Medulla oblongata (tissue), 1 donor: ENCODE measurements at regions not wholly inside any gene's neighbourhood (a gene's known extent, or its start where the extent isn't known, plus 50 kb on each side); places are given as distances from the start of the nearest gene placed in this dataset.
"Not testable (repeated sequence)": the region's sequence is repeated elsewhere in the genome, so short reads cannot be mapped to it uniquely, and the experiment has no call there.

Source experiments
- DNase-seq: peaks from one replicate; pipeline ENCODE4 v3.0.0-alpha.2; 2015; ENCODE audit errors: extremely low spot score

DNA sequence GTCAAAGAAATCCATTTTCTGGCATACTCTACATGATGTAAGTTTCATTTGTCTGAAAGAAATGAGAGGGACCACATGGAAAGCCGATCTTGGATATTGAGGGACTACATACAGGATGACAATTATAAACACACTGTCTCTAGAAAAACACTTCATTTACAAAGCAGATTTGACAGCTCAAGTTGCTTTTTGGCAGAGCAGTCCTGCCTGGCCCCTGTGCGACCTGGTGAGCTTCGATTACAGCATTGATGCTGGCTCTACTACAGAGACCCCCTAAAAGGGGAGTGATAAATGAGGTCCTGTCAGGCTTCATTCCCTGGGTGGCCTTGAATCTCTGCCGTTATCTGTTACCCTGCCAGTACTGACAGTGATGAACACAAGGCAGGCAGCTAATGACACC is 215.2 kb upstream of the NOCT start:
- DNase-seq: no peak

DNA sequence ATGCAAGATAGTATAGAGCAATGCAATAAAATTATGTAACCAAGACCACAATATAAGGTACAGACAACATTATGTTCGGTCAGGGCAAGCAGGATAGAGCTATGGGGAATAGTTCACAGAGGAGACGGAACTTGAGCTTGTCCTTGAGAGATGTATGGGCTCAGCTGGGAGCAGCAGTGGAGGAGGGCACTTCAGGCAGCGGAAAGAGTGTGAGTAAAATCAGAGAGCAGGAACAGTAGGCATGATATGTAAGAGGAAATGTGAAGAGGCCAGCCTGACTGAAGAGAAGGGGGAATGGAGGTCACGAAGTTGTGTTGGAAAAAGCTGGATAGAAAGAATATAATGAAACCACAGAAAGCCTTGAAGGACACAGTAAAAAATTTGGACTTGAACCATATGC is 217.2 kb upstream of the NOCT start:
- no peak for DNase-seq

DNA sequence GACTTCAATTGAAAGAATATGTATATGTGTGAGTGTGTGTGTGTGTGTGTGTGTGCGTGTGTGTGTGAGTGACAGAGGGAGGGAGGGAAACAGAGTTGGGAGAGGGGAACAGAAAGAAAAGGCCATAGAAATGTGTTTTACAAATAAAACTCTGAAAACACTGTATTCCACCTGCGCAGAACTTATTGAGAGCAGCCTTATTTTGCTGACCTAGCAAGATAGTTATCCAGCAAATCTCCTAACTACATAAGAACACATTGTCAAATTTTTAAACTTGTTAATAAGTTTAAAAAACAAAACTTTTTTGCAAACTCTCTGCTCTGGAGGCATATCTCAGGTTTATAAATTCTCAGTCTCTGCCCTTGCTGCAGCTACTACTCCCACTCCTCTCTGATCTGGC is 217.9 kb upstream of the NOCT start:
- DNase-seq: no peak

- DNase-seq: no peak
These were observed 218.8 kb upstream of the NOCT start for GRCh38 chr4:138796761-138797160.

DNA sequence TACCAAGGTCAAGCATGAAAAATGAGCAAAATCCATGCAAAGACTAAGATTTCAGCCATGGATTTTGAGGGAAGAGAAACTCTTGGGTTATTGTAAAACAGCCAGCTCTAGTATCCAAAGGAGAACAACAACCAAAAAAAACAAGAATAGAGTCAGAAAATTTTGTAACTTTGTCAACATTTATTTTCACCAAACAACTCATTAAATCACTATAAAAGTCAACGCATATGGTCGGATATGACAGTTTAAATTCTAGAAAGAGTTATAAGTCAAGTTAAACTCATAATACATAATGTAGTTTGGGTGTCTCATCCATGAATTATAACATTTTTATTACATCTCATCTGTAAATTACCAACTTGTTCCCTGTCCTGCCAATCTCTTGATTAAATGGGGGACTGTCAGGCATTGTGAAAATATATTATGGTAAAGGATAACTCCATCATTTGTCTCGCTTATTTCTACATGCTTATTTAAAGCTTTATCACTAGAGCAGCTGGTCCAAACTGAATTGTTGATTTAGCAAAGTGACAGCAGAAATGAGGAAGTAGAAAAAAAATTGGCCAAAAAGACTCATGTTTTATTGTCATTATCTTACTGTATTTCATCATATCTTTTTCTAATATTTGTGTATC is 224.8 kb upstream of the NOCT start:
- DNase-seq: no peak

GRCh38 chr4:138789796-138790195 is 225.8 kb upstream of the NOCT start:
- no peak for DNase-seq

GRCh38 chr4:138788857-138789256 is 226.7 kb upstream of the NOCT start:
- DNase-seq: no peak

DNA sequence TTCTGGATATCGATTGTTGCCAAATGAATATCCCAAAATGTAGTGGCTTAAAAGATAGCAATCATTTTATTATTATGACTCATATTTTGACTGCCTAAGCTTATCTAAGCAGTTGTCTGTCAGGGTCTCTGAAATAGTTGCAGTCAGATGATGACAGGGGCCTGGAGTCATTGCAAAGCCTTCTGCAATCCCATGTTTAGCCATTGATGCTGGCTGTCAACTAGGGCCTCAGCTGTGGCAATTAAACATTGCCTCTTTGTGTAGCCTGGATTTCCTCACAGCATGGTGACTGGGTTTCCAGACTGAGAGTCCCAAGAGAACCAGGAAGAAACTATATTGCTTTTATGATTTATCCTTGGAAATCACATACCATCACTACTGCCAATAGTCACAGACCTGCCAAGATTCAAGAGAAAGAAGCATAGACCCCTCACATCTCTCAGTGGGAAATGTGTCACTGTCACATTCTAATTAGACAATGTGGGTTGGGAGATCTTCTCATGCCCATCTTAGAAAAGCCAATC is 227.3 kb upstream of the NOCT start:
- no peak for DNase-seq

DNA sequence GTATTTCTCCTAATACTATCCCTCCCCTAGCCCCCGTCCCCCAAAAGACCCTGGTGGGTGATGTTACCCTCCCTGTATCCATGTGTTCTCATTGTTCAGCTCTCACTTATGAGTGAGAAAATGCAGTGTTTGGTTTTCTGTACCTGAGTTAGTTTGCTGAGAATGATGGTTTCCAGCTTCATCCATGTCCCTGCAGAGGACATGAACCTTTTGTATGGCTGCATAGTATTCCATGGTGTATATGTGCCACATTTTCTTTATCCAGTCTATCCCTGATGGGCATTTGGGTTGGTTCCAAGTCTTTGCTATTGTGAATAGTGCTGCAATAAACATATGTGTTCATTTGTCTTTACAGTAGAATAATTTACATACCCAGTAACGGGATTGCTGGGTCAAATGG is 235.8 kb upstream of the NOCT start:
- DNase-seq: not testable (repeated sequence)

GRCh38 chr4:138775890-138776289 is 239.7 kb upstream of the NOCT start:
- peak; percentile 76 for DNase-seq

GRCh38 chr4:138775489-138775888 is 240.1 kb upstream of the NOCT start:
- DNase-seq: no peak

- DNase-seq: no peak
These were observed 240.6 kb upstream of the NOCT start for GRCh38 chr4:138774940-138775339.

GRCh38 chr4:138774125-138774524 is 241.5 kb upstream of the NOCT start:
- DNase-seq: not testable (repeated sequence)

- no peak for DNase-seq
These were observed 242.3 kb upstream of the NOCT start for GRCh38 chr4:138773321-138773720.

- no peak for DNase-seq
These were observed 243.2 kb upstream of the NOCT start for GRCh38 chr4:138772366-138772765.

DNA sequence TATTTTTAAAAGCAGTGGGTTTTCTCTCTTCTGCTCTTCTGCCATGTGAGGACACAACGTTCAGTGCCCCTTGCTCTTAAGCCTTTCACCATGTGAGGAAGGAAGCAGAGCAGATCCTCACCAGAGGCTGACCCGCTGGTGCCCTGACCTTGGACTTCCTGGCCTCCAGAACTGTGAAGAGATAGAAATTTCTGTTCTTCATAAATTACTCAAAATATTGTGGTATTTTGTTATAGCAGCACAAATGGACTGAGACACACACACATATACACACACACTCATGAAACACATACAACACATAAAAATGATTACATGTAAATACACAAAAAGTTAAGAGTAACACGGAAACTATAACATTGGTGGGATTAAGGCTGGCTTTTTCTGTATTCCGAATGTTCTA is 244.8 kb upstream of the NOCT start:
- DNase-seq: no peak

DNA sequence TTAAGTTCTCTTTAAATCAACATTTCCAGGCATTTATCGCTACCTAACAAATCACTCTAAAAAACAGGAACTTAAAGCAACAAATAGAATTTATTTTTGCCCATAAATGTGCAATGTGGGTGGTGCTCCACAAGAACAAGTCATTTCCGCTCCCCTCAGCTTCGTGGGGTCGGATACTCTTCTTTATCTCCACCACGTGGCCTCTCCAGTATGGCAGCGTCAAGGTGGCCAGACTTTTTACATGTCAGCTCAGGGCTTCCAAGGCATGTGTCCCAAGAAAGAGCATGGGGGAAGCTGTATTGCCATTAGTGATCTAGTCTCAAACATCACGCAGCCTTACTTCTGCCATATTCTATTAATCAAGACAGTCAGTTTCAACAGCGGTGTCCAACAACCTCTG is 249.2 kb upstream of the NOCT start:
- no peak for DNase-seq

DNA sequence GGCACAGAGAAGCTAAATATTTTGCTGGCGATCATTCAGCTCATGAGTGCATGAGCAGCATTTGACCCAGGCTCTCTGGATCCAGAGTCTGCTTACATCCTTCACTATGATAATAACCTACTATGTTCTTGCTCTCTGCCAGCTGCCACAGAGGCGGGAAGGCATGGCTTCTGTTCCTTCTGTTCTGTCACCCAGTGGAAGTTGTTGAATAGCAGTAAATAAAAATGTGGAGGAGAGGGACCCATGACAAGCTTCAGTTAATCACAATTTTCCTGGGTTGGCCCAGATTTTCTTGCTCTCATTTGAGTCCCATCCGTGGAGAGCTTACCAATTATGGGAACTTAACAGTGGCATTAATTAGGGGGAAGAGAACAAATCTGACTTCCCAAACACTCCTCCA is 250.1 kb upstream of the NOCT start:
- no peak for DNase-seq

GRCh38 chr4:138761638-138762220 is 253.9 kb upstream of the NOCT start:
- DNase-seq: no peak

DNA sequence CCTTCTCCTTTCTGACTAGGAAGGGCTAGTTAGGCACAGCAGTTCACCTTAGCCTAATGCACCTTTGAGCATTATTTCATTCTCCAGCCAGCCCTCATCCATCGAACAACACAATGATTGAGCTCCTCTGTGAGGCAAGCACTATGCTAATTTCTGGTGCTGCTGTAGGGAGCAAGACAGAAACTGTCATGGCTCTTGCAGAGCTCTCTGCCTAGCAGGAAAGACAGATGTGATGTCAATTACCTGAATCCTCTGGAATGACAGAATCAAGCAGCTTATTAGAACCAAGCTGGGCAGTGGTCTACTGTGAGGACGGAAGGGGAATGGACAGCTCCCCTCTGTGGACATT is 256.1 kb upstream of the NOCT start:
- DNase-seq: no peak

DNA sequence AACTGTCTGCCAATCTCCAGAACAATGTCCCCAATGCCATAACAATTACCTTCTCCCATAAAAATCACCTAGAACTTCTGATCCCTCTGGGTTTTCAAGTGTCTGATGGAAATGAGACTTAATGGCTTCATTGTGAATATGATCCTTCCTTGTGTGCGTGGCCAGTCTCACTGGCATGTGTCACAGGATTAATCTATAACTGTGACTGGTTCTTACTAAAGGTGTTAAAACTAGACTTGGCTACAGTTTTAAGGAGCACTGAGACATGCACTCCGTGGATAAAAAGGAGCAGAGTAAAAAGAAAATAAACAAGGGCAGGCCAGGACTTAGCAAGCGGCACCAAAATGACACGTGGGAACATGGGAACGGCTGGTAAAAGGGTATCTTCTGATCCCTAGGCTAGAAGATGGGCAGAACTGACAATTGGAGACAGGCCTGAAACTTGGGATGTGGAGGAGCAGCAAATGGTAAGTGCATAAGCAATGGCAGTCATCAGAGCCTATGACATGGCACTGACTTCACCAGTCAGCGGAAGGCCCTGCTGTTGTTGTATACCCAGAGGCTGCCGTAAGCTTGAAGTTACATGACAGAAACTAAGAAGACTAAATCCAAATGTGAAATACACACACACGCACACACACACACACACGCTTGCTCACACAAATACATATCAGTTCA is 256.6 kb upstream of the NOCT start:
- no peak for DNase-seq

- no peak for DNase-seq
These were observed 257.4 kb upstream of the NOCT start for GRCh38 chr4:138758196-138758595.

DNA sequence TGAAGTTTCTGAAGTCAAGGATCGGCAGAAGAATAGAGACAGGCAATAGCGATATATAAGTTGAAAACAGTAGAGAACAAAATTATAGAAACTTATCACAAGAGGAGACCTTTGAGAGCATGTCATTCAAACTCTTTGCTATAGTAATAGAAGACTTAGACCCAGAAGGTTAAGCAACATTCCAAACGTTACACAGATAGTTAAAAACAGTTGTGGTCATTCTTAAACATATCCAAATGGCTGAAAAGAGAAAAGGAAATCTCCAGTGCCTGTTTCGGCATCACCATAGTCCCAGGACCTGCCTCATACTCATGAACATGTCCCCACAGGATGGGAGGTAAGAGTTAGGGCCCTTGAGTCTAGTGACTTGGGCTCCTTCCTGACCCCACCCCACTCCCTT is 258.1 kb upstream of the NOCT start:
- no peak for DNase-seq
